ENCODE measurements at regions not wholly inside any gene's neighbourhood (a gene's known extent, or its start where the extent isn't known, plus 50 kb on each side); places are given as distances from the start of the nearest gene placed in this dataset.

- H3K4me3 ChIP-seq (ENCODE audit: low read depth, low read length): no peak overlapping the region
- no peak for TF ChIP-seq CTCF (IDR thresholded peaks at IDR 0.05; ENCODE audit: insufficient read depth, low read length, poor library complexity, severe bottlenecking)
- H3K36me3 ChIP-seq (ENCODE audit: control insufficient read depth, insufficient read depth, low read length): no peaks in the 10 kb centered on the region
- DNase-seq (ENCODE audit: low read depth): no peak
- H3K27me3 ChIP-seq (ENCODE audit: control insufficient read depth, insufficient read depth, low read length): no peaks in the 10 kb centered on the region
Measured at GRCh38 chr4:165605811-165606210, 227.0 kb downstream of the CPE start.

- Histone ChIP-seq H3K4me3 (ENCODE audit: low read depth, low read length) (no peak overlapping the region), H3K36me3 (ENCODE audit: control insufficient read depth, insufficient read depth, low read length) (no peaks in the 10 kb centered on the region), H3K27me3 (ENCODE audit: control insufficient read depth, insufficient read depth, low read length) (no peaks in the 10 kb centered on the region)
- DNase-seq (ENCODE audit: low read depth): no peak
- no peak for TF ChIP-seq CTCF (IDR thresholded peaks at IDR 0.05; ENCODE audit: insufficient read depth, low read length, poor library complexity, severe bottlenecking)
Measured at GRCh38 chr4:165606465-165607205, 227.8 kb downstream of the CPE start.

GRCh38 chr4:165609653-165610052 lies 230.8 kb downstream of the CPE start:
- no peak for TF ChIP-seq CTCF (IDR thresholded peaks at IDR 0.05; ENCODE audit: insufficient read depth, low read length, poor library complexity, severe bottlenecking)
- no peak overlapping the region for H3K4me3 ChIP-seq (ENCODE audit: low read depth, low read length)
- H3K36me3 ChIP-seq (ENCODE audit: control insufficient read depth, insufficient read depth, low read length): no peaks in the 10 kb centered on the region
- no peak for DNase-seq (ENCODE audit: low read depth)
- no peaks in the 10 kb centered on the region for H3K27me3 ChIP-seq (ENCODE audit: control insufficient read depth, insufficient read depth, low read length)

GRCh38 chr4:165610679-165611437 lies 232.1 kb downstream of the CPE start:
- Histone ChIP-seq H3K36me3 (ENCODE audit: control insufficient read depth, insufficient read depth, low read length) (no peaks in the 10 kb centered on the region), H3K4me3 (ENCODE audit: low read depth, low read length) (no peak overlapping the region), H3K27me3 (ENCODE audit: control insufficient read depth, insufficient read depth, low read length) (no peaks in the 10 kb centered on the region)
- TF ChIP-seq CTCF (IDR thresholded peaks at IDR 0.05; ENCODE audit: insufficient read depth, low read length, poor library complexity, severe bottlenecking): no peak
- no peak for DNase-seq (ENCODE audit: low read depth)

GRCh38 chr4:165612936-165613335 lies 234.1 kb downstream of the CPE start:
- Histone ChIP-seq H3K27me3 (ENCODE audit: control insufficient read depth, insufficient read depth, low read length) (no peaks in the 10 kb centered on the region), H3K36me3 (ENCODE audit: control insufficient read depth, insufficient read depth, low read length) (no peaks in the 10 kb centered on the region), H3K4me3 (ENCODE audit: low read depth, low read length) (no peak overlapping the region)
- DNase-seq (ENCODE audit: low read depth): no peak
- TF ChIP-seq CTCF (IDR thresholded peaks at IDR 0.05; ENCODE audit: insufficient read depth, low read length, poor library complexity, severe bottlenecking): no peak
